ENCODE measurements at regions not wholly inside any gene's neighbourhood (a gene's known extent, or its start where the extent isn't known, plus 50 kb on each side); places are given as distances from the start of the nearest gene placed in this dataset.

DNA sequence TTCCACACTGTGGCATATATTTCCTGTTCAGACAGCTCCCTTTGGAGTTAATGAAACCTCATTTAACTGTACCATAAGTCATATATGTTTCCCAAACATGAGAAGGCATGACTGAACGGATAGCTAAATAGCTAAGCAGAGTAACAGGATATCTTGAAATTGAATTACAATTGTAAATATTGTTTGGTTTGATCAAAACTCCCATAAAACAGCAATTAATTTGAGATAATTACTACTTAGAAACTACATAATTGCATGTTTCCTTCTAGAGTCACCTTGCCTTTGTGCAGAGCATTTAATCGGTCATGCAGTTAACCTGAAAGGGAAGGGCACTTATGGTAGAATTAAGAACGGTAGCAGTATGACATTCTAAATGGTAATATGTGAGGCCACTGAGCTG lies 179.0 kb upstream of the MAP3K7 start:
- no peak overlapping the region for H3K4me3 Mint-ChIP-seq
- H3K36me3 Mint-ChIP-seq: no peaks in the 10 kb centered on the region
- no peak overlapping the region for H3K27ac Mint-ChIP-seq
- H3K27me3 Mint-ChIP-seq: peaks cover 6 to 22% of the 10 kb centered on the region in 2 donors
- no peaks in the 10 kb centered on the region for H3K9me3 Mint-ChIP-seq
- no peak for DNase-seq
- ATAC-seq (replicated peaks): no peak
- H3K4me1 Mint-ChIP-seq: no peaks in the 10 kb centered on the region

DNA sequence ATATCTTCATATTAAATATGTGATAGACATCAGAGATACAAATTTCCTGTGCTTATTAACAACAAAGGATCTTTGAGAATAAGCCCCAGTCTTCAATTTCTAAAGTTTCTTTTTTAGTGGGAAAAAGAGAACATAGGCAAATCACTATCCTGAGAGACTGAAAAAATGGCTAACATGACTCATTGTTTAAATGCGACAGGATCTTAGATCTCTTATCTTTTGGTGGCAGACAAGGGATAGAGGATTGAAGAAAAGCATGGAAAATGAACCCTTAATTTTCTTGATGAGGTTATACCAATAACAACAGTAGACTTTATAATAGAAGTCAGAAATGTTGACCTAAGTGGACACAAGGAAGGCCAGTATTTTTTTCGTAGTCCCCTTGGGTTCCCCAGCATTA lies 178.6 kb upstream of the MAP3K7 start:
- Mint-ChIP-seq H3K27me3 (peaks cover 4 to 25% of the 10 kb centered on the region in 2 donors), H3K4me1 (no peaks in the 10 kb centered on the region), H3K4me3 (no peak overlapping the region), H3K9me3 (no peaks in the 10 kb centered on the region), H3K27ac (no peak overlapping the region), H3K36me3 (no peaks in the 10 kb centered on the region)
- DNase-seq (no peak), ATAC-seq (replicated peaks) (no peak)

DNA sequence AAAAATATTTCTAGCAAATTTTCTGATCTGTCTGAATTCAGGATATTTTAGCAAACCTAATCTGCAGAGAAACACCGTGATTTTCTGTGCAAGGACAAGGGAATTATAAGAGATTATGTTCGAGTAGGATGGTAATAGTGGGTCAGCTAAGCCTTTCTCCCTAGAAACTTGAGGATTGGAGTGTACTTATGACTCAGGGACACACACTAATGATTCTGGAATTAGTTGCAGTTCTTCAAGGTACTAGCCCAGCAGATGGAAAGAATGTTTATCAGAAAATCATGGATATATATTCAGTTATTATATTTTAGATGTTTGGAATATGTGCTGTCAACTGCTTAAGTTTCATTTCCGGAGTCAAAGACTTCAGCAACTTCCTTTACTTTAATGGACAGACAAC lies 177.1 kb upstream of the MAP3K7 start:
- H3K4me3 Mint-ChIP-seq: no peak overlapping the region
- no peaks in the 10 kb centered on the region for H3K4me1 Mint-ChIP-seq
- H3K9me3 Mint-ChIP-seq: no peaks in the 10 kb centered on the region
- H3K27me3 Mint-ChIP-seq: peaks cover 0 to 18% of the 10 kb centered on the region in 2 donors
- H3K27ac Mint-ChIP-seq: no peak overlapping the region
- H3K36me3 Mint-ChIP-seq: no peaks in the 10 kb centered on the region
- no peak for ATAC-seq (replicated peaks)
- DNase-seq: no peak

DNA sequence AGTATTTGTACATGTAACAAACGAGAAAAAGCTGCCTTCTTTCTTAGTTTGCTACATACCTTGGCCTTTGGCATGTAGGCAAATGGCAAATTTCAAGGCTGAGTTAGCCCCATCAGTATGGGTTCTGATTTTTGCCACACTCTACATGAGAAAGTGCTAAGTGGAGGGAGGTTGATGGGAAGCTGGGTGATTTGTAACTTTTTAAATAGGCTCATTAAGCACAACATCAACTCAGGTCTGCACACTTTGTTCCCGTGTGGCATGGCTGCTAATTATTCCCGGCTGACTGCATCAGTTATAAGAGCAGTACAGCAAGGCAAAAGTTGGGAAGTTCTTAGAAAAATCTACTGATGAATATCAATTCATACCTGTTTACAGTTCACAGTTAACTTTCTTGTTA lies 172.8 kb upstream of the MAP3K7 start:
- Mint-ChIP-seq H3K4me1 (no peaks in the 10 kb centered on the region), H3K4me3 (no peak overlapping the region), H3K27me3 (peaks cover 0 to 25% of the 10 kb centered on the region in 2 donors), H3K9me3 (no peaks in the 10 kb centered on the region), H3K27ac (no peak overlapping the region), H3K36me3 (no peaks in the 10 kb centered on the region)
- no peak for ATAC-seq (replicated peaks)
- DNase-seq: no peak

DNA sequence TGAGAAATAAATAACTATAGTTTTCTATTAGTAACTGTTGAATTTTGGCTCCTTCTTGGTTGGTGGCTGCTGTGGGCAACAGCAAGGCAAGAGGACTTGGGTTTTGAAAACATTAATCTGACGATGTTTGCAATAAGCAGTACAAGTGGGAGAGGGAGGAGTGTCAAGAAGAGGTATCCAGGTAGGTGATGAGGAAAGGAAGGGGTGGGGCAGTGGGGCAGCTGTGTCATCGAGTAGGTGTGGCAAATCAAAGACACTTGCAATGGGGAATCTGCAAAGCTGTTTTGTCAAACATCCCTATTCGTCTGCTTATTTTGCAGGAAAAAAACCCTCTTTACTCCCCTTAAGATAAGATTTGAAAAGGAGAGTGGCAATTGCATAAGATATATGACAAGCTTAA lies 171.9 kb upstream of the MAP3K7 start:
- Mint-ChIP-seq H3K4me3 (no peak overlapping the region), H3K9me3 (no peaks in the 10 kb centered on the region), H3K4me1 (no peaks in the 10 kb centered on the region), H3K27me3 (peaks cover 0 to 23% of the 10 kb centered on the region in 2 donors), H3K27ac (no peak overlapping the region), H3K36me3 (no peaks in the 10 kb centered on the region)
- no peak for DNase-seq
- no peak for ATAC-seq (replicated peaks)

DNA sequence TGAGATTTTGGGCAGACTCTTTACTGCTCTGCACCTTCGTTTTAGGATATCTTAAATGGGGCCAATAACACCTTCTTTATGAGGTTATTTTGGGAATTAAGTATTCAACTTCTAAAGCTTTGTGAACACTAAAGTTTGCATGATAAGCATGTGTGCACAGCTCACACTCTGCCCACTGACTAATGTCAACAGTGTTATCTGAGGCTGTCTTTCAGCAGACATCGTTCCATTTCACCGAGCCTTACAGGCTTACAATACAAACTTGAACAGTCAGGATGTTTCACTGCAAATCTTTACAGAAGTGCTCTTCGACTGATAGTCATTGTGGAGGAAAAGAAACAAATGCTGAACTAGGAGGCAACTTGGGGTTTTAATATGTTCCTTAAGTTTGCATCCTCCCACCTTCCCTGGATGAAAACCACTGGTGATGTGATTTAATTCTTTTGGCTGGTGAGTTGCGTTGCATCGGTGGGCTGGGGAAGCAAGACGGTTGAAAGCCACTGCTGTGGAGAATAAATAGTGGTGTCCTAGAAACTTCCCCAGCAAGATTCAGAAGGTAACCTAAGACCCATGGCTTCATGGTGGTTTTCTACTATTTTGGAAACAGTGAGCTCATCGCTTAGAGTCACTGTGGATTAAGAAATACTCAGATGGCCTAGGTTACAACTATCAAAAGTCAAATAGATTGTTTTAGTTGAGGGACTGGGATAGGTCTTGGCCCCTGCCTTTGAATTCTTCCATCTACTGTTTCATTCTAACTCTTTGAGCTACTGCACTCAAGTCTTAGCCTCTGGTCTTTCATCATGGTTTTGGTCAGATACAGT lies 167.2 kb upstream of the MAP3K7 start:
- Mint-ChIP-seq H3K36me3 (no peaks in the 10 kb centered on the region), H3K4me3 (no peak overlapping the region), H3K9me3 (no peaks in the 10 kb centered on the region), H3K27me3 (peaks cover 6 to 10% of the 10 kb centered on the region in 2 donors), H3K4me1 (no peaks in the 10 kb centered on the region), H3K27ac (no peak overlapping the region)
- DNase-seq: no peak
- no peak for ATAC-seq (replicated peaks)

DNA sequence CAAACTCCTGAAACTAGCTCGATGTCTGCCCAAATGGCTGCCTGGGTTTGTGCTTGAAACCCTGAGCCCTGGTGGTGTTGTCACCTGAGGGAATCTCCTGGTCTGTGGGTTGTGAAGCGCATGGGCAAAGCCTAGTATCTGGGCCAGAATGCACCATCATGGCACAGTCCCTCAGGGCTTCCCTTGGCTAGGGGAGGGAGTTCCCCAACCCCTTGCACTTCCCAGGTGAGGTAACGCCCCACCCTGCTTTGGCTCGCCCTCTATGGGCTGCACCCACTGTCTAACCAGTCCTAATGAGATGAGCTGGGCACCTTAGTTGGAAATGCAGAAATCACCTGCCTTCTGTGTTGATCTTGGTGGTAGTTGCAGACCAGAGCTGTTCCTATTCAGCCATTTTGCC lies 152.9 kb upstream of the MAP3K7 start:
- Mint-ChIP-seq H3K9me3 (peaks cover 8 to 15% of the 10 kb centered on the region in 2 donors), H3K4me3 (no peak overlapping the region), H3K27ac (no peak overlapping the region), H3K4me1 (no peaks in the 10 kb centered on the region), H3K36me3 (no peaks in the 10 kb centered on the region), H3K27me3 (peaks cover 3 to 11% of the 10 kb centered on the region in 2 donors)
- ATAC-seq (replicated peaks) (no peak), DNase-seq (no peak)

DNA sequence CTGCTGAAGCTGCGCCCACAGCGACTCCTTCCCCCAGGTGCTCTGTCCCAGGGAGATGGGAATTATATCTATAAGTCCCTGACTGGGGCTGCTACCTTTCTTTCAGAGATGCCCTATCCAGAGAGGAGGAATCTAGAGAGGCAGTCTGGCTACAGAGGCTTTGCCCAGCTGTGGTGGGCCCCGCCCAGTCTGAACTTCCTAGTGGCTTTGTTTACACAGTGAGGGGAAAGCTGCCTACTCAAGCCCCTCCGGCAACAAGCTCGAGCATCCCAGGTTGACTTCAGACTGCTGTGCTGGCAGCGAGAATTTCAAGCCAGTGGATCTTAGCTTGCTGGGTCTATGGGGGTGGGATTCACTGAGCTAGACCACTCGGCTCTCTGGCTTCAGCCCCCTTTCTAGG lies 152.5 kb upstream of the MAP3K7 start:
- DNase-seq (no peak), ATAC-seq (replicated peaks) (no peak)
- Mint-ChIP-seq H3K27ac (no peak overlapping the region), H3K4me3 (no peak overlapping the region), H3K4me1 (no peaks in the 10 kb centered on the region), H3K27me3 (peaks cover 3 to 11% of the 10 kb centered on the region in 2 donors), H3K36me3 (no peaks in the 10 kb centered on the region), H3K9me3 (peaks cover 8 to 18% of the 10 kb centered on the region in 2 donors)

DNA sequence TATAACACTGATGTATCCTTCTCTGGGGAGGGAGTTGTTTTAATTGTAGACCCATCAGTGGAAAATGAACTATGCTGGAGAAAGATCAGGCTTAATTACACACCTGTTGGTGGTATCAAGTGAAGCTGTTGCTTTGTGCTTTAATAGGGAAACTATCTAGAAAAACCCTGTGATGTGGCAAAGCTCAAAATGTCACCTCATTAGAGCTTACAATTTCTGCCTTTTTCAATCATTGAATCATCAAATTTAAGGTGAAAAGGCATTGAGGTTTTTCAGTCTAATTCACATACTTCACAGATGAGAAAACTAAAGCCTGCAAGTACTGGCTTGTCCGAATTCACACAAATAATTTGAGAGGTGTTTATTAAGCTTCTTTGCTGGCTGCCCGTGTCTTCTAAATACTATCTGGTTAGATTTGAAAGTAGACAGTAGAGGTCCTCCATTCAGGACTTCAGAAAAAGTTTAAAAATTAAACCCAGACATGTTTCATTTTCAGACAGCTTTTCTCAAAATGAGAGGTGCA lies 143.3 kb upstream of the MAP3K7 start:
- Mint-ChIP-seq H3K9me3 (peaks cover 0 to 7% of the 10 kb centered on the region in 2 donors), H3K27ac (no peak overlapping the region), H3K4me3 (no peak overlapping the region), H3K4me1 (no peaks in the 10 kb centered on the region), H3K27me3 (peaks cover 0 to 4% of the 10 kb centered on the region in 2 donors), H3K36me3 (no peaks in the 10 kb centered on the region)
- ATAC-seq (replicated peaks) (no peak), DNase-seq (no peak)

DNA sequence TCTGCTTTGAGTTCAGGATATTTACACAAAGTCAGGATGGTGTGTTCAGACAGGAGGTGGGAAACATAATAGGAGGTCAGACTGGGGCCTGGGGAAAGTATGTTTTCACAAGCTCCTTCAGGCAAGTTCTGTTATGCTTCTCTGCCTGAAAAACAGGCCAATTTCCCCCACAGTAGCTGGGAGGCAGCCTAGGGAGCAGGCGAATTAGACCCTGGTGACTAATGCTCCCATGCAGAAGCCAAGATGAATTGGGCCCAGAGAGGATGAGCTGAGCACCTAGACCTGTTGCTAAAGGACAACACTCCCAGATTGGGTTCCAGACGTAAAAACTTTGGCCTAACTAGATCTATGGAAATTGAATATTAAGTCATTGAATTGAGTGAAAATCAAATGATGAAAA lies 142.2 kb upstream of the MAP3K7 start:
- Mint-ChIP-seq H3K9me3 (peaks cover 0 to 2% of the 10 kb centered on the region in 2 donors), H3K27me3 (peaks cover 0 to 4% of the 10 kb centered on the region in 2 donors), H3K4me3 (no peak overlapping the region), H3K27ac (no peak overlapping the region), H3K4me1 (no peaks in the 10 kb centered on the region), H3K36me3 (no peaks in the 10 kb centered on the region)
- DNase-seq (no peak), ATAC-seq (replicated peaks) (no peak)

DNA sequence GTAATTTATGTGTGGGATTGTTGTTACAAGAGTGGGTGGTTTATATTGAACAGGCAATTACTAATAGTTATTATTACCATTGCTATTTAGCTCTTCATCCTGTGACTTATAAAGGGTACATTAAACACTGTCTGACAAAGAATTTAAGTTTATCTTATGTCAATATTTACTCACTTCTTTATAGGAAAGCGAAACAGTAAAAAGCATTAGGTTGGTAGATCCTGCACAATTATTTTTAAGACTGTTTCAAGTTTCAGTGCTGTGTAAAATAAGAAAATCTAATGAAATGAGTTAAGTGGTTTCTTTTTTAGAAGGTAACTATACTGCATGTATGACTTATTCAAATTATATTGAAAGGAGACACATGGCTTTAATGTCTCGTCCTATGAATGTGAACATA lies 135.8 kb upstream of the MAP3K7 start:
- Mint-ChIP-seq H3K27ac (no peak overlapping the region), H3K9me3 (no peaks in the 10 kb centered on the region), H3K4me1 (peaks cover 0 to 5% of the 10 kb centered on the region in 2 donors), H3K27me3 (peaks cover 0 to 11% of the 10 kb centered on the region in 2 donors), H3K36me3 (no peaks in the 10 kb centered on the region), H3K4me3 (no peak overlapping the region)
- ATAC-seq (replicated peaks) (no peak), DNase-seq (no peak)

DNA sequence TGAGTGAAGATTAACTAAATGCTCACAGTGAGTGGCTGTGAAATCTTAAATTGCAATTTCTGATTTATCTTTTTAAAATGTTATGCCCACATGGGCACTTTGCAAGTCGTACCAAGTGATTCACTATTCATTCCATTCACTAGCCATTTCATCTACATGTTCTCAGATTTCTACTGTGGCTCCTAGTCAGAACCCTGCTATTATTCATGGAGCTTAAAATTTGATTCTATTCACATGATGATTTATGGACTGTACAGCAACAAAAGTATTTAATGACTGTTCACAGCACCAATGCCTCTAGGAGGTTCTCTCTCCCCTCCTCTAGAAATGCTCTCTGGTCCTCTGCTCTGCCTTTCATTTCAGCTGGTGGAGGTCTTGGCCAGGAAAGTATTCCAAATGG lies 133.5 kb upstream of the MAP3K7 start:
- Mint-ChIP-seq H3K27ac (no peak overlapping the region), H3K27me3 (peaks cover 5 to 15% of the 10 kb centered on the region in 2 donors), H3K36me3 (no peaks in the 10 kb centered on the region), H3K4me3 (no peak overlapping the region), H3K9me3 (no peaks in the 10 kb centered on the region), H3K4me1 (peaks cover 0 to 5% of the 10 kb centered on the region in 2 donors)
- ATAC-seq (replicated peaks) (no peak), DNase-seq (no peak)

DNA sequence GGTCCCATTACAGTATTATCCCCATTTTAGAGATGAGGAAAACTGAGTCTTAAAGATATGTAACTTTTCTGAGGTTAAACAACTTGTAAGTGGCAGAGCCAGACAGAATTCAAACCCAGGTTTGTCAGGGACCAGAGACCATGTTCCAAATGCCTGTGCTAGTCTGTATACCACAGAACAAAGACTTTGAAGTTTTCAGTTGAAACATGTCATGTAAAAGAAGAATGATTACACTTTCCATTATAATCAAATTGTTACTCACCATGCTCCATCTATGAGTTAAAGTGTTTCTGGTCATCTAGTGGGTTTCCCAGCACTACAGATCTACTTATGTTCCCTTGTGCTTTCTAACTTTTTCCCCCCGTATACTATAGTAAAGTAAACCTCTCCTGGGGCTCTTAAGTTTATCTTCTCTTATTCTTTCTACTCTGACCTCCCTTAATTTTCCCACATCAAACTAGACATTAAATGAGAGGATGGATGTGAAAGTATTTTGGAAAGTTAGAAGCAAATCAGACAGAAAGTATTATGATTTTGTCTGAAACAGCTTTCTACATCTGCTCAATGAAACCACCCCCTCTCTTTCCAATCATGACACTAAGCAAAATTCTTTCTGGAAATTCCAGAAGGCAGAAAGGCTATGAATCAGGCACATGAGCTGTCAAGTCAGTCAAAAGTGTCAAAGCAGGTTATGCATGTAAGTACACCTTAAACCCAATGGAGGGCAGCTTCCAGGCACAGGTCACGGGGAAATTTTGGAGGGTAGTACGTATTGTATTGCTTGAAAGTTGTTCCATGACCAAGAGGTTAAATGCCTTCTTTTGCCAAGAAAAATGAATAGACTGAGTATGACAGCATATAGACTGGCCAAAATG lies 132.7 kb upstream of the MAP3K7 start:
- ATAC-seq (replicated peaks) (no peak), DNase-seq (no peak)
- H3K9me3 Mint-ChIP-seq: no peaks in the 10 kb centered on the region
- H3K27me3 Mint-ChIP-seq: peaks cover 6 to 16% of the 10 kb centered on the region in 2 donors
- H3K36me3 Mint-ChIP-seq: no peaks in the 10 kb centered on the region
- H3K27ac Mint-ChIP-seq: no peak overlapping the region
- H3K4me1 Mint-ChIP-seq: peaks cover 0 to 5% of the 10 kb centered on the region in 2 donors
- H3K4me3 Mint-ChIP-seq: no peak overlapping the region

DNA sequence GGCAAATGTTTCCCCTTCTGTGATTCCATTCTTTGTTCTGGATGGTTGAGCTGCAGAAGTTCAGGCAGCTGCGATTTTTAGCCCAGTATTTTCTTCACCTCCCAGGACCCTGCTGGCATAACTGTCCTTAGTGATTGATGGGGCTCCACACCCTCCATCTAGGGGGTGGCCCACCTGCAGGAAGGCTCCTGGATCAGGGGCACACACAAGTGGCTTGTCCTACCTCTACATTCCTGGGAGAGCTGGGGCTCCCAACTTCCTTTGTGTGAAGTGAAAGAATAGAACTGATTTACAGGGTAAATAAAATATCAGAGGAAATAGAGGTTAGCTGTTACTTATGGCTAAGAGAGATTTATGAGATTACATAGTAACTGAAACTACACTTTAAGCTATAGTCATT lies 129.5 kb upstream of the MAP3K7 start:
- H3K4me1 Mint-ChIP-seq: peaks cover 0 to 5% of the 10 kb centered on the region in 2 donors
- H3K9me3 Mint-ChIP-seq: no peaks in the 10 kb centered on the region
- H3K4me3 Mint-ChIP-seq: no peak overlapping the region
- no peak overlapping the region for H3K27ac Mint-ChIP-seq
- no peak for ATAC-seq (replicated peaks)
- no peak for DNase-seq
- H3K27me3 Mint-ChIP-seq: peaks cover 12 to 14% of the 10 kb centered on the region in 2 donors
- H3K36me3 Mint-ChIP-seq: no peaks in the 10 kb centered on the region
